GM21619 (cell line): ENCODE measurements at regions not wholly inside any gene's neighbourhood (a gene's known extent, or its start where the extent isn't known, plus 50 kb on each side); places are given as distances from the start of the nearest gene placed in this dataset.

Experiments
- ATAC-seq: cut with Tn5 transposase; IDR thresholded peaks from one replicate; pipeline ENCODE4 v1.9.1; 2021; ENCODE audit not compliant: unreplicated experiment

DNA sequence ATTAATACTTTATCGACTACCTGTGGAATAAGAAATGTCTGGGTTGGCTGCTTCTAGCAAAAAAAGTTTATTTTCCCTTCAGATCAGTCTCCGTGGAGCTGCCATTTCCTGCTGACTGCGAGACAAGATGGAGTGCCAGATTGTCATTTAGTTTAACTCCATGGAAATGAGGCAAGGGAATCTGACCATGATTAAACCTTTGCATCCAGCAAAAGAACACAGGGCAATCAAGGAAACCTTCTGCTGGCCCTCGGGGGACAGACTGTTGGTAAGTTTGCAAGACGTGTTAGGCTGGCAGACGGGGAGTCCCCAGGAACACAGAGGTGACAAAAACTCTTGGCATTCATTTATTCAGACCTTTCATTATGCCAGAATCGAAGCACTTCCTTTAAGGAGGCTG, 52.2 kb upstream of the SPACA1 start:
- no peak for ATAC-seq

DNA sequence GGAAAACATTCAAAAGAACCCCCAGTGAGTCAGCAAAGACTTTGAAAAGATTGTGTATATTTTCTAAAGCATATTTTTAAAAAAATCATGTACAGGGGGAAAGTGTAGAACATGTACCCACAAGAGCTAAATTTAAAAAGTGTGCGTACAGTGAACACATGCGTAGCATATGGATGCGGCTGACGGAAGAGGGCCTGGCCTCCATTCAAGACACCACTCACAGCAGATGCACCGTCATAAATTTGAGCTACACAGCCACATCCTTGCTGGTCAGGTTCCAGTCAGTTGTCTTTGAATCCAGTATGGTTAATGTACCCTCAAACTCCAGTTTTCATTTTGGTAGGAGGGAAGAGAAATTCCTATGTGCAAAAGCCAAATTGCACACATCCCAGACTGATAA, 54.3 kb upstream of the SPACA1 start:
- ATAC-seq: no peak

DNA sequence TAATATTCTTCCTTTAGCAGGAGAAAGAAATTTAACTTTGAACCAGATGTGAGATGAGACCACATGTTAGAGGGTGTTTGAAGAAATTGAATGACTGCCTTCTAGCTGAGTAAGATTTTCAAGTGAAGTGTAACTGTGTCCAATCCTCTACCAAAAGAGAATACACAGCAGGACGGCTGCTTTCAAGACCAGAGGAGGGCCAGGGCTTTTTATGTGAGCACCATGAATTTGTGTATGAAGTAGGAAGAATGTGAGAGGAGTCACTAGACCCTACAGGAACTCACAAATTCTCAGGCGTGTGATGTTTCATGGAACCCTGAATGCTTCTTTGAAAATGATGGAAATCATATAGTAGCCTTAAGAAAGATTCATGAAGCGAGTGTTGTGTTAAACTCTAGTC, 56.8 kb upstream of the SPACA1 start:
- ATAC-seq: no peak

DNA sequence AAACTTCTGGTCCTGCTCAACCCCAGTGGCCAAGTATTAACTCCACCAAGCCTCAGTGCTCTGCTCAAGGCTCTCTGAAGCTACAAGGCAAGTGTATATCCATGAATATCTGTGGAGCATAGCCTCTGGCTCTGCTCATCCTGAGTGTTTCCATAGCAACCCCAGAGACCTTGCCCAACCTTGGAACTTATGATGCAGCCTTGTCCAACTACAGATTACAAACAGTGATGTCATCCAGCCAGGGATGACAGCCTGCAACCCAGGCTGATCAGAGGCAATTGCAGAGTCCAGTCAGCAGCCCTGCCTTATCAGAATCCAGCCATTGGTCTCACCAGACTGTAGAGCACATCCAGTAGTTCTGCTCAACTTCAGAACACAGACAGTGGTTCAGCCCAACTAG, 65.5 kb upstream of the SPACA1 start:
- ATAC-seq: no peak

DNA sequence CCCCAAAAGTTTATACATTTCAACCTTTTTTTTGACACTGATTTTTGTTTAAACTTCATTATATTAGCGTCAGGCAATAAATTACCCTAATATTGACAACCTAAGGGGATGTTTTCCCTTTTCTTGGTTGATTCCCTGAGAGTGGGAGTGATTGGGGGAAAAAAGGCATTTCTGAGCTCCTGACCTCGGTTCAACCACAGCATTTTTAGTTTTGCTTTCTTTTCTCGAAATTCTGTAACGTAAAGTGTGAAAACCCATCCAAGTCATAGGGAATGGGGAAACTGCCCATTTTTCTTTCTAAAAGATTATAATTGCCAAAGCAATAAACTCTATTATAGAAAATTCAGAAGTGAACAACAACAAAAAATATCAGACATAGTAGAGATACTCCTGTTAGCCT, 67.9 kb upstream of the SPACA1 start:
- no peak for ATAC-seq

DNA sequence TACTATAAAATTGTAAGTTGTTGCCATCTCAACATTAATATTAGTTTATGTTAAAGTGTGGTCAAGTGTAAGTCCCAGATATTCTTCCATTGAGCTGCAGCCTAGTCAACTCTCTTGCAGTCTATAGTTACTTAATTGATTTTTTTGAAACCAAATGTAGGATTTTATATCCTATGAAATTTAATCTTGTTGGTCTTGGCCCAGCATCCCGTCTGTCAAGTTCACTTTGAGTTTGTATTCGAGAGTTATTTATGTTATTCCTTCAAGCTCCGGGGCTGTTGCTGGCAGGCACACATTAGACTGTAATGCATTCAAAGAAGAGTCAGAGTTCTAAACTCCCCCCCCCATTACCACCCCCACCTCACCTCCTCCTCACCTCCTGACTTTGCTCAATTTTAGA, 71.0 kb upstream of the SPACA1 start:
- no peak for ATAC-seq

DNA sequence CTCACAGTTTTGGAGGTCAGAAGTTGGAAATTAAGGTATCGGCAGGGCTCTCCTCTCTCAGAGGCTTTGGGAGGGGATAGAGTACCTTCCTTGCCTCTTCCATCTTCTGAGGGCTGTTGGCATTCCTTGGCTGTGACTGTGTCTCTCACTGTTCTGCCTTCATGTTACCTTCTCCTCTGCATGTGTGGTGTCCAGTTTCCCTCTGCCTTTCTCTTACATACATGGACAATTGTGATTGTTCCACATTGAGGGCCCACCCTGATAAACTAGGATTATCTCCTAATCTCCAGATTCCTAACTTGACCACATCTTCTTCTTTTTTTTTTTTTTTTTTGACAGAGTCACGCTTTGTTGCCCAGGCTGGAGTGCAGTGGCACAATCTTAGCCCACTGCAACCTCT, 72.1 kb upstream of the SPACA1 start:
- no peak for ATAC-seq

DNA sequence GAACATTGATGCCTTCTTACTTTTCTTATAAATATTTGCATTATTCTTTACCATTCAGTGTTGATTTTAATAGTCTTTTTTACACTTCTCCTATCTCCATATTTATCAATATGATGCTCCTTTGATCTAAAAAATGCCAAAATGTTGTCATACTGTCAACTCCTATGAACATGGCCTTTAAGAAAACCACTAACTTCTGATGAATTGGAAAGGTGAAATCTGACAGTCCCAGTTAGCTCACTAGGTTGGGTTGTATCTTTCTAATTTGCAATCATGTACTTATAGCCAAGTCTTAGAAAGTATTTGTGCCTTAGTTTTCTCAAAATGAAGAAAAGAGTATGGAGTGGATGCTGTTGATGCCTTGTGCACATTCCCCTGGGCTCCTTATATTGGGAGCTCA, 75.4 kb upstream of the SPACA1 start:
- ATAC-seq: no peak

DNA sequence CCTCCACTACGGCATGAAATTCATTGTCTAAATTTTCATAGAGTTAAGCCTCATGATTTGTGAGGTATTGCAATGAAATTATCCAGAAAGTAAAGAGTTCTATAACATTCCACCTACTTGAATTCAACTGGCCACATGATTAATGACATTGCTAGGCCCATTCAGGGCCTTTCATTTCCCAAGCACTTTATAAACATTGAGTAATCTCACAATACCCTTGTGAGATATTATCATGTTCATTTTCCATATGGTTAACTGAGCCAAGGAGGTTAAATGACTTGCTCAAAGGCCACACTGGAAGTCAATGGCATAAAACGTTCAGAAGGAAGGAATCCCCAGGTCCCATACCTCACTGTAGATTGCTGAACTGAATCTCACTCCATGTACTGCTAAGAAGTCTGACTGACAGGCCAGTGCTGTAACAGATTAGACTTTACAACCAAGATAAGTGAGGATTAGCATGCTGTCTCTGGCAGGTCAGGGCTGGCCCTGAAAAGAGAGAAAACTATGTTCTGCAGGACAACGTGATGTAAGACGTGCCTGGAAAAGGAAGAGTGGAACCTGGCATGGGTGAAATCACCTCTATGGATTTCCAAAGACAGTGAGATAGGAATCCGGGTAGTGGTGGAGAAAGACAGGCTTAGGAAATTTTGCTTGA, 75.9 kb upstream of the SPACA1 start:
- no peak for ATAC-seq

DNA sequence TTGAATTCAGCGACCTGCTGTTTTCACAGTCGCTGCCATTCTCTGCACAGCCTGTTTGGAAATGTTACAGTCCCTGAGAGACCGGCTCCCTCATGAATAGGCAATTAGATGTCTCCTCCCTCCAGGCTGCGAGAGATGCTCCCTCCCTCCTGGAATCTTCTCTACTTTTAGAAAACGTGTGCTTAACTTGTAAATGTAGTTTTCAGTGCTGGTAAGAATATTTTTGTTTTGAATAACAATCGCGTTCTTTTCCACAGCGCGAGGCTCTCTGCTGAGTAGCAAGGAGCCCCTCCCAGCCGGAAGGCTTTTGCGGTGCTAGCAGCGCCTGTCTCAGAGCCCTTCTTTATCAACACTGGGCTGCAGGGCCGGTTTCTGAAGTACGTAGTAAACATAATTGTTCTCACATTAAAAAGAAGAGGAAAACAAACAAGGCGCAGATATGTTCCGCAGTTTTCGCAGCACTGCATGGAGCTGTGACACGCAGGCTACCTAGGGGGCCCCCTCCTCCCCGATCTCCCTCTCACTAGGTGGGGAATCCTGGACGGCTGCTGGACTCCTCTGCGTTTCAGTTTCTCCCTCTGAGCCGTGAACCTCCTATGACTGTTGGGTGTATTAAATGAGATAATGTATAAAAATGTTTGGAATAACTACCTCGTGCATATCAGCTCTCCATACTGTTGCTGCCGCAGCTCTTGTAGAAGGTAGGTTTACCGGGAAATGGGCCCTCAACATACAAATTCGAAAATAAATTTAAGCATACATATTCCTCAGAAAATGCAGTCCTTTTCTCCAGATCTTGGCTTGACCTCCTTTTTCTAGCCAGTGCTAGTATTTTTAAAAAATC, 79.0 kb upstream of the SPACA1 start:
- no peak for ATAC-seq

DNA sequence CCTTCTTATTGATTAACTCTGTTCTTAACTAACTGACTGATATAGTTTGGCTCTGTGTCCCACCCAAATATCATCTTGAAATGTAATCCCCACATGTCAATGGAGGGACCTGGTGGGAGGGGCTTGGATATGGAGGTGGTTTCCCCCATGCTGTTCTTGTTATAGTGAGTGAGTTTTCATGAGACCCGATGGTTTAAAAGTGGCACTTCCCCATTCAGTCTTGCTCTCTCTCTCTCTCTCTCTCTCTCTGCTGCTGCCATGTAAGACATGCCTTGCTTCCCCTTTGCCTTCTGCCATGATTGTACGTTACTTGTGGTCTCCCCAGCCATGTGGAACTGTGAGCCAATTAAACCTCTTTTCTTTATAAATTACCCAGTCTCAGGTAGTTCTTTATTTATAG, 81.8 kb upstream of the SPACA1 start:
- ATAC-seq: no peak

DNA sequence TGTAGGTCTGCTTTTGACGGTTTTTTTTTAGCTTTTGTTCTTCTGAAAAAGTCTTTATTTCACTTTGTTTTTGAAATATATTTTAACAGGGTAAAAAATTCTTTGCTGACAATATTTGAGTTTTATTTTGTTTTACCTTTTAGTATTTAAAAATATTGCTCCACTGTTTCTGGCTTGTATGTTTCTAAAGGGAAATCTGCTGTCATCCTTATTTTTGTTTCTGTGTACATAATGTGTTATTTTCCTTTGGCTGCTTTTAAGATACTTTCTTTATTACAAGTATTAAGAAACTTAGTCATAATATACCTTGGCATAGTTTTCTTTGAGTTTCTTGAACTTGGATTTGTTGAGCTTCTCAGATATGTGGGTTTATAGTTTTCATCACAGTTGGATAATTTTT, 88.6 kb upstream of the SPACA1 start:
- ATAC-seq: no peak

DNA sequence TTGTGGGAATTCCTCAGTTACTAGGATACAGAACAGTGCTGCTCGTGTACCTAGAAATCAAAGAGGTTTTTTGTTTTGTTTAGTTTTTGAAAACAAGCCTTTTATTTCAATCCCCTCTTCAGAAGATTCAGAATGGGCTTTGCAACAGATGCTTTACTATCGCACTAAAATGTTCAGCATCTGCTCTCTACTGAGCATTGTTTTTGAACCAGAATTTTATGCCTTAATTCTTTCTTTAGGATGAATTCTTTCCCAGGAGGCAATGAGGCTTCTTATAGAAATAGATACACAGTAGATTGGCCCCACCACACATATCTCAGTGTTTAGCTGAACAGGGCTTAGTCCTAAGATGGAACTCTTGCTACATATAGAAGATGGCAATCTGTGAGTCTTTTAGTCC, 95.9 kb upstream of the SPACA1 start:
- no peak for ATAC-seq

DNA sequence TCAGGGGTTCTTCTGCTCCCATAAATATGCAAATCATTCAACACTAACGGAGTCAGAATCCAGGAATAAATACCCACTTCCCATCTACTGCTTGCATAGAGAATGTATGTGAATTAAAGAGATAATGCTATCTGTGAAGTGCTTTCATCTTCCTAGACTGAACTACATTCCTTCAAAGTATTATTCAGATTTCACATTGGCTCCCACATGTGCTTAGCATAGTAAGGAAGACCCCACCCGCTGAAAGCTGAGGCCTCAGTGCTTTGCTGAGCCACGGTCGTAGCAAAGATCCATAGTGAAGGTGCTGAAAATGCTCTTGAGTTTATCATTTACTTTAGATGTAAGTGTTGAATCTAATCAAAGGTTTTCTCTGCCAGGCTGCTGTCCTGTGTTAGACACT, 97.0 kb upstream of the SPACA1 start:
- no peak for ATAC-seq

DNA sequence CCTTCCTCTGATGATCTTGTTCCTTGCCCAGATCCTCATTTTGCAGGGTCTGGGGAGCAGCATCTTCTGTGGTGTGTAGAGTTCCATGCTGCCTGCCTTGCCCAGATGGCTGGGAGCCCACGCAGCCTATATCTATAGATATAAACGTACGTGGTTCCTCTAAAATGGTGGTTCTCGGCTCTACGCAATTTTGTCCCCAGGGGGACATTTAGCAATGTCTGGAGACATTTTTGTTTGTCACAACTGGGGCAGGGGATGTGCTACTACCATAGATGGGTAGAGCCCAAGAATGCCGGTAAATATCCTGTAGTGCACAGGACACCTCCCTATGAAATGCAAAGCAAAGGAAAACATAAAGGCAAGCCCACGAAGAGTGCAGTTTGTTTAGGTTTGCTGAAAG, 98.4 kb upstream of the SPACA1 start:
- ATAC-seq: no peak

DNA sequence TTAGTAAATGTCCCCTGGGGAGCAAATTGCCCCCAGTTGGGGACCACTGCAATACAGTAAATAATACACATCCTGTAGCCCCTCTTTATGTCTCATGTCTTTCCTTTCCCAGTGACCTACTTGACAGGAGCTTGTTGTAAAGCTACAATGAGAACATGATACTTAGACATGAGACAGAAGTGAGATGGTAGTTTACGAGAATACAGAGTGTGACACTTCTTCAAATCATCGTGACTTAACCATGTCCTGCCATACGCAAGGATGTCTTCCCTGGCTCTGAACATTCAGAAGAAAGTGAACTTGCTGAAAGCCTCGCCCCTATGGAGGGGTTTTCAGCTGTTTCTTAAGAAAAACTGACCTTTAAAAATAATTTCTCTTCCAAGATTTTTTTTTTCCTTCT, 101.0 kb upstream of the SPACA1 start:
- ATAC-seq: no peak

DNA sequence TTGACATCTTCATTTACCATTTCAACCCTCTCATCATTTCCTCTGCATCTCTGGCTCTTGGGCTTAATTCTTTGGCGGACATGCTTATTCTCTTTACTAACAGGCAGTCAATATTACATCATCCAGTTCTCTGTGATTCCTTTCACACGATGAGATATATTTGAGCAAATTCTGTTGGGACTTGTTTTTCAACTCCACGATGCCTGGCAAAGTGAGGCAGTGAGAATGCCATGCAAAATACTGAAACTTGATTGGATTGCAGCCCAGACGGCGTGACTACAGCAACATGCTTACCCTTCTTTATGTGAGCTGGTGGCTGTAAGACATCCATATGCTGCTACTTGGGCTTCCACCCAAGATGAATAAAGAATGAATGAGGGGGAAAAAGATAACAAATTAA, 101.7 kb upstream of the SPACA1 start:
- no peak for ATAC-seq

DNA sequence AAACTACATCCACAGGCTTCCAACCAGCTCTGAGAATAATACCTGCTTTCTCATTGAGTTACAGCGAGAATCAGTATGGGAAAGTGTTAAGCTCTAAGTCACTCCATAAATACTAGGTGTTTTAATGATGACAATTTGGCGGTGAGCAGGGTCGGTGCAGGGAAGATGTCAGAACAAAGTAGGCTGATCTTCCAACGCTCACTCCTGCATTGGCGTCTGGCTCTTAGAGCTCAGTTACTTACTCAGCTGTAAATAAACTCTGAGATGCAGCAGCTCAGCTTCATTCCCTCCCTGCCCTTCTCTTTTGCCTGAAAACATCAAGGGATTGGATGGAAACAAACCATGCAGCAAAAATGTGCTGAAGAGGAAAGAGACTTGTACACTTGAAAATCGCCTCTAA, 102.5 kb upstream of the SPACA1 start:
- no peak for ATAC-seq

DNA sequence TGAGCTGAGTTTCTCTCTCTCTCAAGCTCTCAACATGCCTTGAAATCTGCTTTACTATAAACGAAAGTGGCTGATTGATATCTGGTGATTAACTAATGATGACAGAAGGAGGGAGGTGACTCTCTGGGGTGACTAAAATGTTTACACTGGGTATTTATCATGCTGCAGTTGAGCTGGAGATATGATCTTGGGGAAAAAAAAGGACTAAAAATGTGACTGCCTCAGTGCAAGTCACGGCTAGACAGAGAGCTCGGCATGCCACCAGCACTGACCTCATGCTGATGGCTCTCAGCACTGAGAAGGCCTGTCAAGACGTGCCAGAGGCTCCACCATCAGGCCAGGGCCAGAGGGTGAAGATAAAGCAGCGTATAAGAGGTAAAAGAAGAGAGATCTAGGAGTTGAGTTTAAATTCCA, 103.1 kb upstream of the SPACA1 start:
- no peak for ATAC-seq

DNA sequence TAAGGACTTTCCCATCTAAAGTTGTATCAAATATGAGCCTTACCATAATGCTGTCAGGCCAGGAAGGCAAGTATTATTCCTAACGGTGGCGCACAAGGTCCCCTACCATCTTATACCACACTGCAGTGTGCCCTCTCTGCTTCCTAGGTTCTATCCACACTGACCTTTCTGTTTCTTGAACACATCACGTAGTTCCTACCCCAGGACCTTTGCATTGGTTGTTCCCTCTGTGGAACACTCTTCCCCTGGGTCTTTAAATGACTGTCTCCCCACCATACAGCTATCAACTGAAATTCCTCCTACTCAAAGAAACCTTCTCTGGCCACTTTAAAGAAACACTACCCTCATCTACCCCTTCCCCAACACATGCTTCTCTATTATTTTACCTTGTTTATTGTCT, 104.5 kb upstream of the SPACA1 start:
- ATAC-seq: no peak

DNA sequence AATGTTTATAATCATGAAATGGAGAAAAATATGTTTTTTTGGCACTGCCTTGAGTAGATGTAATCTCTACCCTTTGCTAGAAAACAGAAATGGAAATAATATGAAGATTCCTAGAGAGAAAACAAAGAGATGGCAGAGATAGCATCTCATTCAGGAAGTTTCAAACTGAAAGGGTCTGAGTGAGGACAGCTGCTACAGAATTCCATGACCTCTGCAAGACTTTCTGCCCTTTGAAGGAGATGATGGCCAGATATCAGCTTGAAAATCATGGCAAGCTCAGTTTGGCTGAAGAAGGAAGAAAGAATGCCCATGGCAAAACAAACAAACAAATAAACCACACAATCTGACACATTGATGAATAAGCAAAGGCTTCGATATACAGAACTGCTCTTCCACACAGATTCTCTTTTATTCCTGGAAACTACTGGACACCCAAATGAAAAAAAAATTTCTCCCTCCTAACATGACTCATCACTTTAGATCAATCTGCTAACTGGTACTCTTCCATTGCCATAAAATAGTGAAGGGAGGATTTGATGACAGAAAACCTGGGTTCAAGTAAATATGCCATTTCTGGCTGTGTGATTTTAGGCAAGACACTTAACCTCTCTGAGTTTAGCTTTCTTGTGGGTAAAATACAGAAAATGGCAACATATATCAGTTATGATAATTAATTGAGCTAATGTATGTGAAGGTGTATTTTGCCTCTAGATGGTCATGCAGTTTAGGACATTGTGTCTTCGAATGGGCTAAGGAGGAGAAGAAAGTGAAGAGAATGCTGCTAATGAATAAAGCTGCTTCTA, 105.9 kb upstream of the SPACA1 start:
- no peak for ATAC-seq

DNA sequence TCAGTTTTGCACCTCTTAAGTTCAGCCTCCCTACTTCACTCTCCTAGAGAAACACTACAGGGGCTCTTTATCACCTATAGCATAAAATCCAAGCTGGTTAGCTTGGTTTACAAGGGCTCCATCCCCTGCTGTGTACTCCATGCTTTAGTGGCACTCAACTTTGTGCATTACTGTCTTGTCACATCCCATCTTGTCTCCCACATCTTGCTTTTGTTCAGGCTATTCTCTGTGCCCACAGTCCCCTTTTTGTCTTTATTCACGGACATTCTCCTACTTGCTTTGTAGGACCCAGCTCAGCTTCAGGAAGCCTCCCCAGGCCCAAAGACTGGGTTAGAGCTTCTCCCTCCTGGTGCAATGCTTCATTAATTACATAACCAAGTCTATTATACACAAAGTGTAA, 107.9 kb upstream of the SPACA1 start:
- ATAC-seq: no peak
